ENCODE measurements at regions not wholly inside any gene's neighbourhood (a gene's known extent, or its start where the extent isn't known, plus 50 kb on each side); places are given as distances from the start of the nearest gene placed in this dataset.
"Not testable (repeated sequence)": the region's sequence is repeated elsewhere in the genome, so short reads cannot be mapped to it uniquely, and the experiment has no call there.

DNA sequence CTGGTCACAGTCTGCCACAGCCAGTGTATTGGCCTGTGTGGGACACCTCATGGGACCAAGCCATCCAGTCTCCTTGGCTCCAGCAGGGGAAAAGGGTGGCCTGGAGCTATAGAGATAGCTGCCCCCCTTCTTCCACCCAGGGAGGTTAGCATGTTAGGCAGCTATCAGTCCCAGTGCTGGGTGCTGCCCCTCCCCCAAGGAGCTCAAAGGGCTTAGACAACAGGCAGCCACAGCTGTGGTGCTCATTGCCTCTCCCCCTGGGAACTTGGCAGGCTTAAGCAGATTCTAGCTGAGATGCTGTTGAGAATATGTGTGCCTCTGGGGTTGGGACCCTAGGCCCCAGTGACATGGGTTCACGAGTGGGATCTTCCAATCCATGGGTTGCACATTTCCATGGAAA is 226.0 kb upstream of the PTGER4 start:
- no peak for DNase-seq

DNA sequence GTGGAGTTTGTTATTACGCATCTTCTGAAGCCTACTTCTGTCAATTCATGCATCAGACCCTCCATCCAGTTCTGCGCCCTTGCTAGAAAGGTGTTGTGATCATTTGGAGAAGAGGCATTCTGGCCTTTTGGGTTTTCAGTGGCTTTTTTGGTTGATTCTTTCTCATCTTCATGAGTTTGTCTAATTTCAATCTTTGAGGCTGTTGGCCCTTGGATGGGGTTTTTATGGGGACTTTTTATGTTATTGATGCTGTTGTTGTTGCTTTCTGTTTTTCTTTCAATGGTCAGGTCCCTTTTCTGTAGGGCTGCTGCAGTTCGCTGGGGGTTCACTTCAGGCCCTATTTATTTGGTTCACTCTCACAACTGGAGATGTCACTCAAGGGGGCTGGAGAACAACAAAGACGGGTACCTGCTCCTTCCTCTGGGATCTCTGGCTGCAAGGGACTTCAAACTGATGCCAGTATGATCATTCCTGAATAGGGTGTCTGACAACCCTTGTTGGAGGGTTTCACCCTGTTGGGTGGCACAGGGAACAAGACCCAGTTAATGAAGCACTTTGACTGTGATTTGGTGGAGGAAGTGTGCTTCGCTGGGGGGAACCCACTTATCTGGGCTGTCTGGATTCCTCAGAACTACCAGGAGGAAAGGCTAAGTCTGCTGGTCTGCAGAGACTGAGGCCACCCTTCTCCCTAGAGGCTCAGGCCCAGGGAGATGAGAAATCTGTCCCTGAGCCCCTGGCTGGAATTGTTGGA is 226.7 kb upstream of the PTGER4 start:
- DNase-seq: no peak

DNA sequence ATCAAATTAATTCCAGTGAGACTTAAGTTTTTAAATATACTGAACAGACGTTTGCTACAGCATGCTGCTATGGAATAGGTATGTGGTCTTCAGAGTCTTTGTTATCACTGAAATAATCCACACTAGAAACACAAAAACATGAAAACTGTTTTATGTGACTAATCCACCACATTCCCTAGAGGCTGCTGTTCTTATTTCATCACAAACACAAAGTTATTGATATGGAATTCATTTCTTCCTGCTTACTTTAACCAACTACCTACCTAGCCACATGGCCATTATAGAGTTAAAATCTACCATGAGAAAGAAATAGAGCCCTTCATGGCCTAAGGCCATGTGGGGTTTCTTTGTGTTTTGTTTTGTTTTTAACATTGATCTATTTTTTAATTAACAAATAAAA is 232.3 kb upstream of the PTGER4 start:
- DNase-seq: no peak

DNA sequence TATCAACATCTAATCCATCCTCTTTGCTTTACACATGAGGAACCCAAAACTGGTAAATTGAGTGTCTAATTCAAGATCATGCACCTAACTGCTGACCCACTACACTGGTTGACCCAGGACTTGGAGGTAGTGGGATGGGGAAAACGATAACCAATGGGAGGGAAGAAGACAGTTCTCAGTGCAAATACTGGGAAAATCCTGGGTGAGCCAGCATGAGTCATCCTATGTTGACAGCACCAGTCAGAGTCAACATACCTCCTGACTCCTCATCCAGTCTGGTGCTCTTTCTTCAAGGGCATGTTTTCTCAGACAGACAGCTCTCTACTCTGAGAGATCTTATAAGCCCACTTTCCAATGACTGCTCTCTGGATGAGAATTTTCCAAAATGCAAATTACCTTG is 232.8 kb upstream of the PTGER4 start:
- DNase-seq: peak; percentile 8 to 59

DNA sequence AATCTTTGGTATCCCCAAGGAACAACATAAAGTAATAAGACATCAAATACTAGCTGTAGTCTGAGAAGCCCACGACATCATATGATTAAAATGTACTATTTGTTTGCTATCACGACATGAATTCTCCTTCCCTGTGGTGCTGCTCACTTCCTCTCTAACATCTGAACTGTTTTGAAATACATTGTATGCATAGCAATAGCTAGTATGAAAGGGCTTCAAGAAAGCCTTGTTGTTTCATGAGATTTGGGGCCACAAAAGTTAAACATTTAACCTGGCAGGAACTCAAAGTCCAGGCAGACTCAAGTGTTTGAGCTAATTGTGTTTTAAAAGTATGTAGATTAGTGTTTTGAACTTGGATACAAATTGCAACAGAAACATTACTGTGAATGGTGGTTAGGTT is 237.4 kb upstream of the PTGER4 start:
- DNase-seq: no peak

DNA sequence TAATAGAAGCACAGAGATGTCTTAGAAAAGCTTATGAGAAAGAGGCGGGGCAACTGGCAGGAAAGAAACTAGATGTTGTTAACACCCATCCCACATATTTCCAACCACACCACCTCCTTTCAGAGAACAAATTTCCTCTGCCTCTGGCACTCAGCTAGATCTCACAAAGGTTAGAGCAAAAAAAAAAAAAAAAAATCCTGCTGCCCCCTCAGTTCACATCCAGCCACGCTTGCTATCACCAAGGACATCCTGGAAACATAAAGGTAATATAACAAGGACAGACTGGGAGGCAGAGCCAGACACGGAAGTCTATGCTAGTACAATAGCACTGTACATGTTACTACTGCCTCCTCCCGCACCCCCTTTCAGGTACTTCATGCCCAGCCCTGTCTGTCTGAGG is 238.0 kb upstream of the PTGER4 start:
- DNase-seq: no peak

DNA sequence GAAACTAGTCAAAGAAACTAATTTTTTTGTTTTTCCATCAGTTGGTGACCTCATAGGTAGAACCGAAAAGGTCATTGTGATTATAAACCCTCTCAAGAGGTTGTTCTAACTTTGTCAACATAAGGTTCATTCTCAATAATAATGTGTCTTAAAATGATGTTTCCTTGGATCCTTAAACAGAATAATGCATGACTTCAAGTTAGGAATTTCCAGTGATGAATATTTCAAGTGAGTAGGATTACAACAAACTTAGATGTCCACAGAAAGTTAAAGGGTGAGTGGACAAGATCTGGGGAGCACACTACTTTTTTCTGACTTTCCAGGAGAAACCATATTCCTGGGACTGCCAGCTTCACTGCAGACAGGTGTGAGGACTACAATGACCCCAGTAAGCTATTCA is 239.0 kb upstream of the PTGER4 start:
- no peak for DNase-seq

DNA sequence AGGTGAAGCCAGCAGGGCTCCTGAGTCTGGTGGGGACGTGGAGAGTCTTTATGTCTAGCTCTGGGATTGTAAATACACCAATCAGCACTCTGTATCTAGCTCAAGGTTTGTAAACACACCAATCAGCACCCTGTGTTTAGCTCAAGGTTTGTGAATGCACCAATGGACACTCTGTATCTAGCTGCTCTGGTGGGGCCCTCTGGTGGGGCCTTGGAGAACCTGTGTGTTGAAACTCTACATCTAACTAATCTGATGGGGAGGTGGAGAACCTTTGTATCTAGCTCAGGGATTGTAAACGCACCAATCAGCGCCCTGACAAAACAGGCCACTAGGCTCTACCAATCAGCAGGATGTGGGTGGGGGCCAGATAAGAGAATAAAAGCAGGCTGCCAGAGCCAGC is 240.6 kb upstream of the PTGER4 start:
- peak in 1 of 2 experiments; percentile 15 for DNase-seq

DNA sequence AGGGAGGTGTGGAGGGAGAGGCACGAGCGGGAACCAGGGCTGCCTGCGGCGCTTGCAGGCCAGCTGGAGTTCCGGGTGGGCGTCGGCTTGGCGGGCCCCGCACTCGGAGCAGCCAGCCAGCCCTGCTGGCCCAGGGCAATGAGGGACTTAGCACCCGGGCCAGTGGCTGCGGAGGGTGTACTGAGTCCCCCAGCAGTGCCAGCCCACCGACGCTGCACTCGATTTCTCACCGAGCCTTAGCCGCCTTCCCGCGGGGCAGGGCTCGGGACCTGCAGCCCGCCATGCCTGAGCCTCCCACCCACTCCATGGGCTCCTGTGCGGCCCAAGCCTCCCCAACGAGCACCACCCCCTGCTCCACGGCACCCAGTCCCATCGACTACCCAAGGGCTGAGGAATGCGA is 241.1 kb upstream of the PTGER4 start:
- DNase-seq: not testable (repeated sequence)

DNA sequence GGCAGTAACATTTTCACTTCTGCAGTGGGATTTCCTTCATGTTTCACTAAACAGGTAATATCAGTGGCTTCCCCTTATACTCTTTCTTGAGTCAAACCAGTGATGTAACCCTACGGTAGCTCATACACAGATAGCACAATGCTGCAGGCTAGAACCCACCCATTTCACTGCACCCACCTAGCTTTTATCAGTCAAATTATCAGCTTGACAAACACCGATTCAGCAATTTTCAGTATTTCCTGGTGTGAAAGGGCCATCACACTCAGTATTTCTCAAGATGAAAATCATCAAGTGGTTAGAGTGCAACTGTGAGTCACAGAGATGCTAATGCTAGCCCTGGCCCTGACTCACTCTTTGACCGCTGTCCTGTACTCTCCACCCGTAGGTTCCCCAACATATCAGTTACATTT is 242.3 kb upstream of the PTGER4 start:
- no peak for DNase-seq

DNA sequence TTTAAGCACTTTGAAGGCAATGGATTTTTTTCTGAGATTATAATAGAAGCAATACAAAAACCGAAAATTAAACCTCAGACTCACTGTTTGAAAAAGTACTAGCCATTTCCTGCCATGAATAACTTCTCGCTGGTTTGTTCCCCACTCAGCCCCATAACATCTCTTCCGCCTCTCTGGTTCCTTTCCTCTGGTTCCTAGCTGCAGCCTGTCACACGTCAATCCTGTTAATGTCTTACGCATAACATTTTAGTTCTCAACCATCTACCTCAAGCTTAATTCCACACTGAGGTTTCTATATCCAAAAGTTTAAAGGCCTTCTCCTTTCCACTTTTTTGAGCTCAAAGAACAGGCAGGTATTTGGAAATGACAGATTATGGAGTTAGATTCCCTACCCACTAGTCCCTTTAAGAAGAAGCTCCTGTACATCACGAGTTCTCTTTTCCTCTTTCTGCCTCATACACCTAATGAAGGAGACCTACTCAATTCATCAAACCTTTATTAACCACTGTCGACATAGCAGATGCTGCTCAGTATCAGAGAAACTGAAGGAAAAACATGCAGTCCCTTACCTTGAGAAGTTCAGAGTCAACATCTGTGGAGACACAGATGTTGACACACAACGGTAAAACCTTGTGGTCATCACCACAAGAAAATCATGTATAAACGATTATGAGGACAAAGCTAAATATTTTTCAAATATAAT is 243.0 kb upstream of the PTGER4 start:
- no peak for DNase-seq

DNA sequence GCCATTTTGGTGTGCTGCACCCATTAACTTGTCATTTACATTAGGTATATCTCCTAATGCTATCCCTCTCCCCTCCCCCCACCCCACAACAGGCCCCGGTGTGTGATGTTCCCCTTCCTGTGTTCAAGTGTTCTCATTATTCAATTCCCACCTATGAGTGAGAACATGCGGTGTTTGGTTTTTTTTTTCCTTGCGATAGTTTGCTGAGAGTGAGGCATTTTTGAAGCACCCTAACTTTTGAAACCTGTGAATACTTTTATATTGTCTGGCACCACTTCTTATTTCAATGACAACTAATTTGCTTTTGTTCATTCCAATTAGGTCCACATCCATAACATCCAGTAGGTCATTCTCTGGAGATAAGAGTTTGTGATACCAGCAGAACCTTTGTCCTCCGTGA is 244.0 kb upstream of the PTGER4 start:
- not testable (repeated sequence) for DNase-seq

DNA sequence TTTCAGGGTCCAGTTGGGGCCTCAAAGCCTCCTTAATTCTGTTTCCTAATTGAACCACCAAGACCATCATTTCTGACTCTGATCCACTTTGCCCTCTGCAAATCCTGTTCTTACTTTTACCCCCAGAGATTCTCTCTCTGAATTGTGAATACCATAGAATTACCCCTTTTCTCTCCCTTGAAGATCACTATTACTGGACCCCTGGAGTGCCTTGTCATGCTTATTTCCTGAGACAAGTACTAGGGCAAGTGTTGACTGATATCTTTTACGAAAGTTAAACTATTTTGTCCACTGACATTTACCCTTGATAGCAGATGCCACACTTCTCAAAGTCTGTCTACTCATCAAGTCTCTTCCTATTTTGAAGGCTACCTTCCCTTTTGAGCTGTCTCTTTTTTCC is 246.9 kb upstream of the PTGER4 start:
- DNase-seq: no peak

DNA sequence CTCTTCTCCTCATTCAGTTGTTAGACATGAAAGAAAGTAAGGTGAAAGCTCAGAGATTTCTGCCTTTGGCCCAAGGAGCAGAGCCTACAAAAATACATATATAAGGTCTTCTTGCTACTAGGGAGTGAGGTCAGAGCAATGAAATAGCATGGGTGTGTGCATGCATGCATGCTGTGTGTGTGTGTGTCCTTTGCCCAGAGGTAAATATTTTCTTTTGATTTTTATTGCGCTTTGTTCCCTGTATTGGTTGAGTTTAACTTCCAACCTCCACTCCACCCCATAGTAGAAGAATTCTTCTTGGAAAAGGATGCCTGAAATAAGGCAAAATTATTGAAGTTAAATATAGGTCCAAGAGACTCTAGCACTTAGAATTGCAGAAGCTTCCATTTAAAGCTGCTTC is 248.0 kb upstream of the PTGER4 start:
- DNase-seq: no peak

DNA sequence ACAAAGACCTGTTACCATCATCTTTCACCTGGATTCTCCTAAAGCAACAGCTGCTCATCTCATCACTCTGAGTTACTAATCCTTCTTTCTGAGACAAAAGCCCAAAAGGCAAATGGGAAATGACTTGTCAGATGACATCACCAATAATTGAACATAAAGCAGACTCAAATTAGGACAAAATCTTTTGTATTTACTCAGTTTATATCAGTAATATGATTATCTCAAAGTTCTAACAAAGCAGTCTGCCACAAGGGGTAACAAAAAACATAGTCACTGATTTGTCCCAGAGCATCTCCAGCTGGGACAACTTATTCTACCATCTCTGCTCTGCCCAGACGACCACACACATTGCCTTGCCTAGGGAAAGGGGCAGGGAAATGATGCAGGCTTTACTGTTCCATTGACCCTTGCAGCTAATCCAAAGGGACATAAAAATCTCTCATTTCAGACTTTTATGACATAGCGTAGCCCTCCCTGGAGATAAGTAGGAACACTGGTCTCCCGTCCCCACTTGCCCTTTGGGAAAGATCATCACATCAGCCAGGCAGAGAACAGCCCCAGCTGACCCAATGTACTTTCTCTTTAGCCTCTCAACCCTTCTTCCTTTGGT is 249.5 kb upstream of the PTGER4 start:
- DNase-seq: no peak

DNA sequence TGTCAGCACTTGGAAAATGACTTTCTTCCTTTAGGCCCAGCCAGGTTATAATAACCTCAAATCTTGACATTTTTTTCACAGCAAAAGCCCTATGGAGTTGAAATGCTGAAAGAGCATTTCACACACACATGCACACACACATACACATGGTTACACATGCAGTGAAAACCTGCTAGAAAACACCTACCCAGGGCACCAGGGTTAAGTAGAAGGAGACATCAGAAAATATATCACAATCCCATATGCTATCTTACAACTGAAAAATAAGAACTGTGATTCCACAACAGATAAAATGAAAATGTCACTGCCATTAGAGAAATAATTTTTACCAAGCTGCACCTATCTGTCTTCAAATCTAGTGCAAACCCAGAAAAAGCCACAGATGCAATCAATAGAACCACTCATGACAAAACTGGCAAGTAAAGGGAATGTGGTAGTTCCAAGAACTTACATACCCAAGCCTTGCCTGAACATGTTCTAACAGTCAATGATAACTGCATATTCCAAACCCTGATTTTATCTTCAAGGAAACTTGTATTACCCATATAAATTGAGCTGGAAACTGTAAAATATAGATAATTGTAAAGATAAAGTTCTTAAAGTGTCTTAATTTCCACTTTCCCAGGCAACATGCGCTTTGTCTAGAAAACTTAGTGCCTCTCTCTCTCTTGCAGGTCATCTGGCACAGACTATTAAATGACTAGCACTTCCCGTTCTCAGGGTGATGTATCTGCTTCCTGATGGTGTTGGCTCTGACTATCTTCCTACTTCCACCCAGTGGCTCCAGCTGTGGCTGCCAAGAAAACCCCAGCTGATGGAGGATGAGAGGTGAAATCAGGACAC is 250.2 kb upstream of the PTGER4 start:
- no peak for DNase-seq

DNA sequence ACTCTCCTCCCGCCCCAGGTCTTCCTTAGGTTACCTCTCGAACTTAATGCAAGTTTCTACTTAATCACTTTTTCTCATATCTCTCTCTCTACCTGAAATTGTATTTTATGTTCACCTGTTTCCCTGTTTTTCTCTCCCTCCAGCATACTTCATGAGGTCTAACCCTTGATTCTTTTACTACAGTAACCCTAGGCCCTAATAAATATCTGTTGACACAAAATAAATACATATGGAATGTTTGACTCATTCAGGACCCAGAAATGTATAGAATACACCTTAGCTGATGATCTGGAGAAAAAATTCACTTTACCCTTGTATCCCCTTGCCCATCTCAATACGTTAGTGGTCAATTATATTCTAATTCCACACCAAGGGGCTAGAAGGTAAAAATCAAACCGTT is 250.9 kb upstream of the PTGER4 start:
- no peak for DNase-seq

DNA sequence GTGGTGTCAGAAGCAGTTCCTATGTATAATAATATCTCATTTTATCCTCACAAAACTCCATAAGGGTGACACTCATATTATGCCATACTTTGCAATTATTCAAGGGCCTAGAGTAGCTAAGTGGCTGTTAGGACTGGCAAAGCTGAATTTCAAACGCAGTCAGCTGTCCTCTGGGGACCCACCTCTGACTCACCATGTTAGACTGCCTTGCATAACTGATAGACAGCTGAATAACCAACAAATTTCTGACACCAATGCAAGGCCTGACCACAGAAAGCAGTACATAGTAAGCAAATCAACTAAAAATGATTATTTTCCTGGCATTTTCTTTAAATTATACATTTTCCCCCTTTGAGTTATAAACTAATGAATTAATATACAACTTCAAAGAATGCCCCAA is 251.6 kb upstream of the PTGER4 start:
- DNase-seq: no peak

DNA sequence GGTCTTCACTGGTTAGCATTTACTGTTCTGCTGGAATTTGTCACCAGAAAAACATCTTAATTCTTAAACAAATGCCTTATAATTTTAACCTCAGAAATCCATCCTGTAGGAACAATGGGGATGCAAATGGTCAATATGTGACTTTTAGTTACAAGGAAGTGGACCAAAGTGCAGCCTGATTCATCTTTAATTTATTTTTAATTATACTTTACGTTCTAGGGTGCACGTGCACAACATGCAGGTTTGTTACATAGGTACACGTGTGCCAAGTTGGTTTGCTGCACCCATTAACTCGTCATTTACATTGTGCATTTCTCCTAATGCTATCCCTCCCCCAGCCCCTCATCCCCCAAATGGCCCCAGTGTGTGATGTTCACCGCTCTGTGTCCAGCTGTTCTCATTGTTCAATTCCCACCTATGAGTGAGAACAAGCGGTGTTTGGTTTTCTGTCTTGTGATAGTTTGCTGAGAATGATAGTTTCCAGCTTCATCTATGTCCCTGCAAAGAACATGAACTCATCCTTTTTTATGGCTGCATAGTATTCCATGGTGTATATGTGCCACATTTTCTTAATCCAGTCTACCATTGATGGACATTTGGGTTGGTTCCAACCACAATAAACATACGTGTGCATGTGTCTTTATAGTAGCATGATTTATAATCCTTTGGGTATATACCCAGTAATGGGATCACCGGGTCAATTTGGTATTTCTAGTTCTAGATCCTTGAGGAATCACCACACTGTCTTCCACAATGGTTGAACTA is 262.5 kb upstream of the PTGER4 start:
- not testable (repeated sequence) for DNase-seq

DNA sequence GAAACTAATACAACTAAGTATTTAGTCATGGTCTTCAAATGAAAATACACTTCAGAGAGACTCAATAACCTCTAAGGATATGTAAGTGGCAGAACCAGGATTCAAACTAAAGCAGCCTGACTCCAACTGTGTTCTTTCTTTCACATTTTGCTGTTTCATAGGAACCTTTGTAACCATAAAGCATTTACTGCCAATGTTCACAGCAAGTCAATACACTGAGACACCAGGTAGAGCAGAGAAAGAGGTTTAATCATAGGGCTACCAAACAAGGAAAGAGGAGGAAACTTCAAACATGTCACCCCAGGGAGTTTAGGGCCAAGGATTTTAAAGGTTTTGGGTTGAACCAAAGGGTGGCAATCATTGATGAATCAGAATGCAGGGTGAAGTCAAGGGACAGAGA is 263.1 kb upstream of the PTGER4 start:
- no peak for DNase-seq

DNA sequence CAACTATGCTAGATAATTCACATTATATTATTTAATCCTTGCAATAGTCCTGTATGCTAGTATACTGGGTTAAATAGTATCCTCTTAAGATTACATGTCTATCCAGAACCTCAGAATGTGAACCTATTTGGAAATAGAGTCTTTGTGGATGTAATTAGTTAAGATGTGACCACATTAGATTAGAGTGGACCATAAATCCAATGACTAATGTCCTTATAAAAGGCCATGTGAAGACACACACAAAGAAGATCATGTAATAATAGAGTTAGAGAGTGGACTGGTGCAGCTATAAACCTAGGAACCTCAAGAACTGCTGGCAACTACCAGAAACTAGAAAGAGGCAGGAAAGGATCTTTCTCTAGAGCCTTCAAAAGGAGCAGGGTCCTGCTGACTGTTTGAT is 263.6 kb upstream of the PTGER4 start:
- DNase-seq: no peak

DNA sequence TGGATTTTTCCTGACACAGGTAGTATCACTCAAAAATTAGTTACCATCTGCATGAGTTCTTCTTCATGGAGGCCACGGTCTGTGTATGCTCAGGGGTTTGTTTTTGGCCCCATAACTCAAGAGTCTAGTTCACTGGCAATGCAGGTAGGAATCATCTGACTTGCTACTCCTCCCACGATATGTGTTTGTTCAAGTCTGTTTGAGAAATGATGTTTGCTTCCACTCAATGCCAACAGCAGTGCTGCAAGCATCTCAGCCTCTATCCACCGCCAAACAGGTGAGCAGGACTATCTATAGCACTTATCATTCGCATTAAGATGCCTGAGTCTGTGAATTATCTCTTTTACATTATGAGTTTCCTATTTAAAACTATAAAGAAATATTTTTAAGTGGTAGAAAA is 264.8 kb upstream of the PTGER4 start:
- DNase-seq: peak; percentile 17 to 38

DNA sequence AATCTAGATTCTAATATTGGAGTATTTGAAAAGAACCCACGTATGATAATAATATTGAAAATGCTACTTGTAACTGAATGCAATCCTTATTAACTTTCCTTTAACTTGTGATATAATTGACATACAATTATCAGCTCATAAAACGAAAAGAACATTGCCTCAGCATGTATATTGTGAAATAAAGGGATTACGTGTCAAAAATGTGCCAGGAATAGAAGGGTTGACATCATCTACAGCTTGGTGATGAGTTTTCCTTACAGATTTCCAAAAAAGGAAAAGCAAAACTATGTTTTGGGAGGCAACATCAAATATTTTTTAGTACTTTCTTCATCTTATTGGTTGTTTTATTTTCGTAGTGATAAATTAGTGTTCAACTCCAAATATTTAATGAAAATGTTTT is 266.0 kb upstream of the PTGER4 start:
- no peak for DNase-seq
